Ovary (tissue), 3 donors: ENCODE measurements at regions not wholly inside any gene's neighbourhood (a gene's known extent, or its start where the extent isn't known, plus 50 kb on each side); places are given as distances from the start of the nearest gene placed in this dataset.

Experiments used
- EP300 ChIP-seq: sonication (generic); formaldehyde crosslinking; IDR thresholded peaks from one replicate; pipeline ENCODE4 v1.6.1; 2017; ENCODE audit warnings: antibody characterized with exemption
- POLR2A ChIP-seq: fragments of 450-650 bp; IDR thresholded peaks from one replicate; pipeline ENCODE4 v1.6.1; 2017; ENCODE audit warnings: antibody characterized with exemption, mild to moderate bottlenecking, moderate library complexity
- TF ChIP-seq, protein P1 (sequence below), 3 donors: fragments of 450-650 bp in 2 of 3; fragments of 200-600 bp in 1 of 3; IDR thresholded peaks; one replicate each; pipeline versions ENCODE4 v1.5.1 to v1.8.0; 2016 to 2022; ENCODE audit warnings: antibody characterized with exemption in 3 of 3, mild to moderate bottlenecking in 1 of 3
- donor health status: DM: no; HTN: no; CAD: no.

DNA sequence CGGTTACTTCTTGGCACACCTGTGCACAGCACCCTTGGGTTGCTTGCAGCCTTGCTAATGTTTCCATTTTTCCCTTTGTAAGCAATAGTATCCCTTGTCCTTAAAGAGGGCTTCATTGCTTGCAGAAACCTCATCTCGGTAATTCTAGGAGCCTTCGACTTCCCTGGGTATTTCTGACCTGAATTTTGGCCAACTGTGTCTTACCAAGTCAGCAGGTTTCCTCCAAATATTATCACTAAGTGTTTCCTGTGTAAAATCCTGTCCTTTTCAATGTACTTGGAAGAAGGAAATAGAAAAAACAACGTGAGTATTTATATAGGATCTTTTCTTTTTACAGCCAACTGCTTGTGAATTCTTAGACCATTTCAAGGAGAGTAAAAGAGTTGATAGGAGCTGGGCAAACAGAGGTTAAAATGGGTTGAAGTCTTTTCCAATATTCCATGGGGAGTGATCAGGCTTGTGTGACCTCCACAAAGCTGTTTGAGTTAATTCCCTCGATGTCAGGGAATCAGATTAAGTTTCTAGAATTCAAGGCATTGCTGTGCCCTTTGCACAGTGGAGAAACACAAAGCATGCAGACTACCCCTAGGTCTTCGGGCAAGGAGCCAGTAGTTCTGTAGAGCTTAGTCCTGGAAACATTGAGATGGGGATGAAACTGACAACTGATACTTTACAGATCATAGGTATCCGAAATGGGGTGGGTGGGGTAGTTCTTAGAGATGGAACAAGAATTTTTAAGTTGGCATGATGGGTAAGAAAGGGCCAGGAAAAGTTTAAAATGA lies 209.9 kb downstream of the CPE start:
- TF ChIP-seq, protein P1, sequence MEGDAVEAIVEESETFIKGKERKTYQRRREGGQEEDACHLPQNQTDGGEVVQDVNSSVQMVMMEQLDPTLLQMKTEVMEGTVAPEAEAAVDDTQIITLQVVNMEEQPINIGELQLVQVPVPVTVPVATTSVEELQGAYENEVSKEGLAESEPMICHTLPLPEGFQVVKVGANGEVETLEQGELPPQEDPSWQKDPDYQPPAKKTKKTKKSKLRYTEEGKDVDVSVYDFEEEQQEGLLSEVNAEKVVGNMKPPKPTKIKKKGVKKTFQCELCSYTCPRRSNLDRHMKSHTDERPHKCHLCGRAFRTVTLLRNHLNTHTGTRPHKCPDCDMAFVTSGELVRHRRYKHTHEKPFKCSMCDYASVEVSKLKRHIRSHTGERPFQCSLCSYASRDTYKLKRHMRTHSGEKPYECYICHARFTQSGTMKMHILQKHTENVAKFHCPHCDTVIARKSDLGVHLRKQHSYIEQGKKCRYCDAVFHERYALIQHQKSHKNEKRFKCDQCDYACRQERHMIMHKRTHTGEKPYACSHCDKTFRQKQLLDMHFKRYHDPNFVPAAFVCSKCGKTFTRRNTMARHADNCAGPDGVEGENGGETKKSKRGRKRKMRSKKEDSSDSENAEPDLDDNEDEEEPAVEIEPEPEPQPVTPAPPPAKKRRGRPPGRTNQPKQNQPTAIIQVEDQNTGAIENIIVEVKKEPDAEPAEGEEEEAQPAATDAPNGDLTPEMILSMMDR (IDR thresholded peaks at IDR 0.05), result no peak
- no peak for TF ChIP-seq EP300
- no peak for TF ChIP-seq POLR2A
